ENCODE measurements at regions not wholly inside any gene's neighbourhood (a gene's known extent, or its start where the extent isn't known, plus 50 kb on each side); places are given as distances from the start of the nearest gene placed in this dataset.

- Histone ChIP-seq H3K27ac (ENCODE audit: extremely low read length, insufficient read depth, low read length) (no peak overlapping the region), H3K9me3 (ENCODE audit: low read length) (no peaks in the 10 kb centered on the region), H3K4me3 (replicated peaks in 1 of 3; ENCODE audit: insufficient read depth in 1 of 3, low read depth in 2 of 3, low read length in 3 of 3) (no peak overlapping the region), H3K36me3 (replicated peaks in 1 of 2; ENCODE audit: control insufficient read depth in 1 of 2, insufficient read depth in 2 of 2, low read length in 2 of 2) (no peaks in the 10 kb centered on the region; a peak in 1 of 5 replicates), H3K79me2 (ENCODE audit: insufficient read depth, low read length) (peaks cover 5% of the 10 kb centered on the region), H2AFZ (ENCODE audit: low read length) (no peak overlapping the region), H3K9ac (ENCODE audit: insufficient read depth, low read depth, low read length) (no peak overlapping the region), H3K4me2 (ENCODE audit: low read depth, low read length) (no peak overlapping the region), H3K27me3 (ENCODE audit: control insufficient read depth in 1 of 2, insufficient read depth in 2 of 2, low read length in 2 of 2) (no peaks in the 10 kb centered on the region; a peak in 1 of 5 replicates), H3K4me1 (ENCODE audit: insufficient read depth, low read length) (peaks cover 80% of the 10 kb centered on the region), H4K20me1 (ENCODE audit: insufficient read depth, low read length) (no peaks in the 10 kb centered on the region)
- ATAC-seq (no peak), FAIRE-seq (no peak), DNase-seq (ENCODE audit: low spot score) (no peak)
- intact Hi-C loops (cut with micrococcal nuclease; ENCODE audit: unreplicated experiment) (loop anchor here (10.0 kb wide), 1 partner anchor 56 kb away; no protein-coding TSS in a partner anchor), in situ Hi-C loops (cut with HindIII; ENCODE audit: extremely low pct_ligation_motif_present, low pct_unique_long_range_greater_than_20kb) (loop anchor here (10.0 kb wide), 1 partner anchor 376 kb away; no protein-coding TSS in a partner anchor)
- no TSS peak for BruUV-seq (replicated peaks)
- WGBS (ENCODE audit: low lambda C conversion rate): 95% methylated on average over 11 of the region's 11 CpGs
- POLR2A ChIA-PET: no interaction called here
- TF ChIP-seq ZNF292 (CRISPR knock-in tag; IDR thresholded peaks at IDR 0.05; ENCODE audit: borderline replicate concordance, low read depth): no peak
- TF ChIP-seq E2F2 (CRISPR knock-in tag; IDR thresholded peaks at IDR 0.05; ENCODE audit: borderline replicate concordance): no peak
- TF ChIP-seq ZNF768 (CRISPR knock-in tag; IDR thresholded peaks at IDR 0.05): peak; percentile 84; the same call in 1 of the 2 replicates
- no peak for TF ChIP-seq FOXP1 (IDR thresholded peaks at IDR 0.05)
- no peak for TF ChIP-seq FOXP1 (CRISPR knock-in tag; IDR thresholded peaks at IDR 0.05)
- CTCF ChIA-PET (ENCODE audit: low intra/inter-chr PET ratio, low total read pairs): no interaction called here
Measured at GRCh38 chr1:234870020-234870981, 258.3 kb downstream of the TOMM20 start.
